Heart right ventricle (tissue), 16 donors: ENCODE measurements at regions not wholly inside any gene's neighbourhood (a gene's known extent, or its start where the extent isn't known, plus 50 kb on each side); places are given as distances from the start of the nearest gene placed in this dataset.

Source experiments
- ATAC-seq, 8 donors: fragments of 200-7000 bp; cut with Tn5 transposase; one replicate each; pipeline ENCODE4 v1.9.1; 2020; ENCODE audit warnings: mild to moderate bottlenecking in 8 of 8, moderate library complexity in 8 of 8, moderate number of reproducible peaks in 1 of 8
- DNase-seq, 2 donors: peaks; one replicate each; pipeline ENCODE4 v3.0.0-alpha.2; 2020
- H3K27ac ChIP-seq, 10 donors: fragments of 200-600 bp; sonication (generic) in 2 of 10; one replicate each; pipeline versions ENCODE4 v1.5.0 to v1.8.0; 2020 to 2022; ENCODE audit warnings: mild to moderate bottlenecking in 3 of 10
- H3K27me3 ChIP-seq, 7 donors: fragments of 200-600 bp; one replicate each; pipeline ENCODE4 v1.8.0; 2021 to 2022; ENCODE audit warnings: mild to moderate bottlenecking in 2 of 7
- H3K36me3 ChIP-seq, 9 donors: fragments of 200-600 bp; sonication (generic) in 1 of 9; one replicate each; pipeline versions ENCODE4 v1.5.0 to v1.8.0; 2020 to 2022; ENCODE audit warnings: mild to moderate bottlenecking in 2 of 9
- H3K4me1 ChIP-seq, 9 donors: fragments of 200-600 bp; sonication (generic) in 1 of 9; one replicate each; pipeline versions ENCODE4 v1.5.0 to v1.8.0; 2020 to 2022; ENCODE audit warnings: mild to moderate bottlenecking in 4 of 9
- H3K4me3 ChIP-seq, 10 donors: fragments of 200-600 bp; sonication (generic) in 2 of 10; one replicate each; pipeline versions ENCODE4 v1.5.0 to v1.8.0; 2020 to 2022; ENCODE audit warnings: mild to moderate bottlenecking in 7 of 10, moderate library complexity in 2 of 10
- H3K9me3 ChIP-seq, 11 donors: fragments of 200-600 bp in 10 of 11; sonication (generic) in 2 of 11; one replicate each; pipeline versions ENCODE4 v1.5.0 to v1.8.0; 2013 to 2022; ENCODE audit warnings: mild to moderate bottlenecking in 2 of 11, control low read depth in 1 of 11, moderate library complexity in 1 of 11
- WGBS, 2 donors: extraction: QIAGEN DNeasy Blood & Tissue Kit; methylation state at CpG; one replicate each; pipeline ENCODE4 v1.1.7; 2013; ENCODE audit warnings: inconsistent platforms in 1 of 2; 5-methylcytosine and 5-hydroxymethylcytosine counted together
- intact Hi-C, 10 donors: fragments of 100-400 bp; cut with DNase I; formaldehyde crosslinking; loops; one replicate each; pipeline versions ENCODE4 v1.11.1 to v1.14.2; 2022
- TF ChIP-seq, protein P1 (sequence below), 9 donors: fragments of 200-600 bp; sonication (generic) in 2 of 9; IDR thresholded peaks; one replicate each; pipeline versions ENCODE4 v1.5.0 to v1.8.0; 2021 to 2022; ENCODE audit warnings: antibody characterized with exemption in 9 of 9, mild to moderate bottlenecking in 5 of 9, moderate library complexity in 1 of 9
- donor health status: Arrhythmogenic right ventricular cardiomyopathy.
- donor health status: ischemic (EF 13 %, LVEDD 7.1; RV severe dilation, severe dysfunction).
- donor health status: healthy with polysubstance abuse.
- donor health status: DM: no; HTN: yes; CAD: no.
- donor health status: DM: no; HTN: no; CAD: no.
- donor health status: ischemic (EF 25% LVEDD 6.9; RV normal size, moderate dysfunction).
- donor health status: ischemic (EF 25% LVEDD 5.7; RV mildly dilated, moderate dysfunction).
- donor health status: healthy.
- donor health status: DM: yes; HTN: yes; CAD: no.
- donor health status: Ischemic cardiomyopathy.
- donor health status: ischemic (EF 35%, LVEDD 5.7; RV mildly dilated, moderate dysfunction).
- donor health status: nonischemic (EF 11% LVEDD 7.7; RV severe dilation, severe dysfunction).
- donor health status: DM: yes; HTN: yes; CAD: no.
- donor health status: PGD.
- donor health status: ischemic (EF 29% LVEDD 5.4; RV normal size, mild dysfunction).
- donor health status: nonischemic (EF 23%, LVEDD 6.1; RV moderate dilation, normal function).

GRCh38 chr12:66028390-66028789 lies 102.2 kb downstream of the LLPH start:
- no peak for ATAC-seq
- Histone ChIP-seq H3K36me3 (no peaks in the 10 kb centered on the region), H3K4me3 (no peak overlapping the region), H3K4me1 (no peaks in the 10 kb centered on the region), H3K27ac (no peak overlapping the region), H3K9me3 (no peaks in the 10 kb centered on the region), H3K27me3 (no peaks in the 10 kb centered on the region)
- intact Hi-C loops = no loop called here
- TF ChIP-seq, protein P1, sequence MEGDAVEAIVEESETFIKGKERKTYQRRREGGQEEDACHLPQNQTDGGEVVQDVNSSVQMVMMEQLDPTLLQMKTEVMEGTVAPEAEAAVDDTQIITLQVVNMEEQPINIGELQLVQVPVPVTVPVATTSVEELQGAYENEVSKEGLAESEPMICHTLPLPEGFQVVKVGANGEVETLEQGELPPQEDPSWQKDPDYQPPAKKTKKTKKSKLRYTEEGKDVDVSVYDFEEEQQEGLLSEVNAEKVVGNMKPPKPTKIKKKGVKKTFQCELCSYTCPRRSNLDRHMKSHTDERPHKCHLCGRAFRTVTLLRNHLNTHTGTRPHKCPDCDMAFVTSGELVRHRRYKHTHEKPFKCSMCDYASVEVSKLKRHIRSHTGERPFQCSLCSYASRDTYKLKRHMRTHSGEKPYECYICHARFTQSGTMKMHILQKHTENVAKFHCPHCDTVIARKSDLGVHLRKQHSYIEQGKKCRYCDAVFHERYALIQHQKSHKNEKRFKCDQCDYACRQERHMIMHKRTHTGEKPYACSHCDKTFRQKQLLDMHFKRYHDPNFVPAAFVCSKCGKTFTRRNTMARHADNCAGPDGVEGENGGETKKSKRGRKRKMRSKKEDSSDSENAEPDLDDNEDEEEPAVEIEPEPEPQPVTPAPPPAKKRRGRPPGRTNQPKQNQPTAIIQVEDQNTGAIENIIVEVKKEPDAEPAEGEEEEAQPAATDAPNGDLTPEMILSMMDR (IDR thresholded peaks at IDR 0.05) = no peak
- 89 to 96% methylated on average over 2 of the region's 2 CpGs for WGBS, 2 donors
- no peak for DNase-seq

- WGBS, 2 donors = 61 to 65% methylated on average over 2 of the region's 2 CpGs
- intact Hi-C loops = no loop called here
- no peak for ATAC-seq
- Histone ChIP-seq H3K4me3 (no peak overlapping the region), H3K4me1 (no peaks in the 10 kb centered on the region), H3K27ac (no peak overlapping the region), H3K36me3 (no peaks in the 10 kb centered on the region), H3K27me3 (no peaks in the 10 kb centered on the region), H3K9me3 (no peaks in the 10 kb centered on the region)
- TF ChIP-seq, protein P1 (IDR thresholded peaks at IDR 0.05) = no peak
- DNase-seq = no peak
Observed at GRCh38 chr12:66025477-66025876, 105.1 kb downstream of the LLPH start.

DNA sequence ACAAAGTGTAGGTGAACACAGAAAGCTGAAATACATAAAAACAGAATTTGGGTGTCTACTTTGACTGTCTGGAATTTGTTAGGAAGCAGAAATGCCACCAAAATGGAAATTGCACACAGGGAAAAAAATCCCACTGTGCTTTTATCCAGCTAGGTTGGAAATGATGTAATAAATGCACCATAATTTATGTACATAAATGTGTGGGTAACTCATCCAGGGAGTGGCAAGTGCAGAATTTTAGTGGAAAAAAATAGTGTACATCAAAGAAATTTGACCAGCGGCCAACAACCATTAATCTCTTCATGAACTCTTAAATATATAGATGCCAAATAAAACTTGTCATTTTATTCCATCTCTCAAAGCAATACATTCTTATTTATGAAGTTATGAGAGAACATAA lies 105.6 kb downstream of the LLPH start:
- 86 to 97% methylated on average over 1 of the region's 1 CpG for WGBS, 2 donors
- ATAC-seq = no peak
- H3K4me3 ChIP-seq = no peak overlapping the region
- TF ChIP-seq, protein P1 (IDR thresholded peaks at IDR 0.05) = no peak
- no peaks in the 10 kb centered on the region for H3K4me1 ChIP-seq
- H3K9me3 ChIP-seq = no peaks in the 10 kb centered on the region
- H3K27me3 ChIP-seq = no peaks in the 10 kb centered on the region
- no peaks in the 10 kb centered on the region for H3K36me3 ChIP-seq
- DNase-seq = no peak
- no peak overlapping the region for H3K27ac ChIP-seq
- intact Hi-C loops = loop anchor here in 1 of 10 donors (5.0 kb wide), 1 partner anchor 932 kb away; no protein-coding TSS in a partner anchor

DNA sequence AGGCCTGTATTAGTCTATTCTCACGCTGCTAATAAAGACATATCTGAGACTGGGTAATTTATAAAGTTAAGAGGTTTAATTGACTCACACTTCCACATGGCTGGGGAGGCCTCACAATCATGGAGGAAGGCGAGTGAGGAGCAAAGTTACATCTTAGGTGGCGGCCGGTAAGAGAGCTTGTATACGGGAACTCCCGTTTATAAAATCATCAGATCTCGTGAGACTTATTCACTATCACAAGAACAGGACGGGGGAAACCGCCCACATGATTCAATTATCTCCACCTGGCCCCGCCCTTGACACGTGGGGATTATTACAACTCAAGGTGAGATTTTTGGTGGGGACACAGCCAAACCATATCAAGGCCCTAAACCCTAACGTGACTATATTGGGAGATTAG lies 110.1 kb downstream of the LLPH start:
- 87 to 89% methylated on average over 12 of the region's 12 CpGs for WGBS, 2 donors
- no peaks in the 10 kb centered on the region for H3K9me3 ChIP-seq
- no peaks in the 10 kb centered on the region for H3K36me3 ChIP-seq
- ATAC-seq (no peak), DNase-seq (no peak)
- no peaks in the 10 kb centered on the region for H3K27me3 ChIP-seq
- no peak overlapping the region for H3K27ac ChIP-seq
- no peak overlapping the region for H3K4me3 ChIP-seq
- TF ChIP-seq, protein P1 (IDR thresholded peaks at IDR 0.05) = no peak
- intact Hi-C loops = loop anchor here in 1 of 10 donors (5.0 kb wide), 1 partner anchor 937 kb away; no protein-coding TSS in a partner anchor
- no peaks in the 10 kb centered on the region for H3K4me1 ChIP-seq
